ENCODE measurements at regions not wholly inside any gene's neighbourhood (a gene's known extent, or its start where the extent isn't known, plus 50 kb on each side); places are given as distances from the start of the nearest gene placed in this dataset.

- TF ChIP-seq EZH2phosphoT487 (IDR thresholded peaks at IDR 0.05; ENCODE audit: borderline replicate concordance, low read depth, low read length) (no peak), CTCF (conservative IDR thresholded peaks at IDR 0.05; ENCODE audit: low read length) (no peak)
Observed at GRCh38 chrY:12483394-12483793, 217.6 kb upstream of the USP9Y start.
